NCI-H2171 (cell line): ENCODE measurements at regions not wholly inside any gene's neighbourhood (a gene's known extent, or its start where the extent isn't known, plus 50 kb on each side); places are given as distances from the start of the nearest gene placed in this dataset.
"Not testable (repeated sequence)": the region's sequence is repeated elsewhere in the genome, so short reads cannot be mapped to it uniquely, and the experiment has no call there.

Experiments
- DNase-seq: peaks from one replicate; lab custom pipeline; 2025; lab: John Stamatoyannopoulos, UW

GRCh38 chr2:82968358-82968757, 1490.7 kb downstream of the SUCLG1 start:
- DNase-seq, result no peak

DNA sequence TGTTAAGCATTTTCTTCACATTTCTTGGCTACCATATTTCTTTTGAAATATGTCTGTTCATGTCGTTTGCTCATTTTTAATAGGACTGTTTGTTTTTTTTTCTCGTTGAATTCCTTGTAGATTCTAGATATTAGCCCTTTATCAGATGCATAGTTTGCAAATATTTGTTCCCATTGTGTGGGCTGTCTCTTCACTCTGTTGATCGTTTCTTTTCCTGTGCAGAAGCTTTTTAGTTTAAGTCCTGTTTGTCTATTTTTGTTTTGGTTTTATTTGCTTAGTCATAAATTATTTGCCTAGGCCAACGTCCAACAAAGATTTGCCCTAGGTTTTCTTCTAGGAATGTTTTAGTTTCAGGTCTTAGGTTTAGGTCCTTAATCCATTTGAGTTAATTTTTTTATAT, 1494.7 kb downstream of the SUCLG1 start:
- no peak for DNase-seq

- no peak for DNase-seq
Measured at GRCh38 chr2:82959727-82960126, 1499.4 kb downstream of the SUCLG1 start.

- no peak for DNase-seq
Measured at GRCh38 chr2:82954868-82955267, 1504.2 kb downstream of the SUCLG1 start.

DNA sequence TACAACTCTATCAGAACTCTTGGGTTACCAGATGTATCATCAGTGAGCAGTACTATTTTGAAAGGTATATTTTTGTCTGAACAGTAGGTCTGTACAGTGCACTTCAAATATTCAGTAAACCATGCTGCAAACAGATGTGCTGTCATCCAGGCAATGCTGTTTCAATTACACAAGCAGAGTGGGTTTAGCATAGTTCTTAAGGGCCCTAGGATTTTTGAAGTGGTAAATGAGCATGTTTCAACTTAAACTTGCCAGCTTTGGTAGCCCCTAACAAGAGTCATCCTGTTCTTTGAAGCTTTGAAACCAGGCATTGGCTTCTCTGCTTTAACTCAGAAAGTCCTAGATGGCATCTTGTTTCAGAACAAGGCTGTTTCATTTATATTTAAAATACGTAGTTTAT, 1519.9 kb downstream of the SUCLG1 start:
- no peak for DNase-seq

DNA sequence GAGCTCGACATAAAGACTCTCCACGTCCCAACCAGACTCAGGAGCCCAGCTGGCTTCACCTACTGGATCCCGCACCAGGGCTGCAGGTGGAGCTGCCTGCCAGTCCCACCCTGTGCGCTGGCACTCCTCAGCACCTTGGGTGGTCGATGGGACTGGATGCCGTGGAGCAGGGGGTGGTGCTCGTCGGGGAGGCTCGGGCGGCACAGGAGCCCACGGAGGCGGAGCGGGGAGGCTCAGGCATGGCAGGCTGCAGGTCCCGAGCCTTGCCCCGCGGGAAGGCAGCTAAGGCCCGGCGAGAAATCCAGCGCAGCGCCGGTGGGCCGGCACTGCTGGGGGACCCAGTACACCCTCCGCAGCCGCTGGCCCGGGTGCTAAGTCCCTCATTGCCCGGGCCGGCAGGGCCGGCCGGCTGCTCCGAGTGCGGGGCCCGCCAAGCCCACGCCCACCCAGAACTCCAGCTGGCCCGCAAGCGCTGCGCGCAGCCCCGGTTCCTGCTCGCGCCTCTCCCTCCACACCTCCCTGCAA, 1520.7 kb downstream of the SUCLG1 start:
- DNase-seq, result not testable (repeated sequence)

- DNase-seq, result no peak
Measured at GRCh38 chr2:82913566-82913965, 1545.5 kb downstream of the SUCLG1 start.

DNA sequence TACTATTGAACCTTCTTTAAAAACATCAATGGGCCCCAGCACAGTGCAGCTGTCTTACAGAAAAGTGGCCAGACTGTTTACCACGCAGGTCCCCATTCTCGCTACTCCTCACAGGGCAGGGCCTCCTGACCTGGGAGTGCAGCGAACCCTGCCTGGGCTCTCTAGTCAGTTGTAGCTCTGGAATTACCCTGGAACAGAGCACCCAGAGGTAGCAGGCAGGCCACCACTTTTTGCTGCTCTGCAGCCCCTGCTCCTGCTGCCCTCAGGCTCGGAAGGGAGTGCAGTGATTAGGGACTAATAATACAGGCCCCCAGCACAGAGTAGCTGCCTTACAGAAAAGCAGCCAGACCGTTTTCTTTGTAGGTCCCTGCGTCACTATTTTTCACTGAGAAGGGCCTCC, 1563.0 kb downstream of the SUCLG1 start:
- no peak for DNase-seq

DNA sequence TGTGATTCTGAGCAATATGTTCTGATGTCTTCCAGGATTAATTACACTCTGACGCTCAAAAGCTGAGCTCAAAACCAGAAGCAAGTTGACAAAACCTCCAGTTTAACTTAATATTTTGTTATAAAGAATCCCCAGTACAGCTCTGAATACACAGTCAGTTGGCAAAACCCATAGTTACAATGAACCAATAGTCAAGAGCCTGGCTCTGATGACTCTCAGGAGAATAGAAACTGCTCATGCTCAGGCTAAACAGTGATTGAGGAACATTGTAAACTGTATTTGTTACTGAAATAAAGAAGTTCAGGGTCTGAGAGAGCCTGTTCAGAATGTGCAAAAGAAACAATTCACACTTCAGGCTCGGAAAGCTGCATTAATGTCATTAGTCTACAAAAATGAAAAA, 1565.9 kb downstream of the SUCLG1 start:
- DNase-seq, result no peak

DNA sequence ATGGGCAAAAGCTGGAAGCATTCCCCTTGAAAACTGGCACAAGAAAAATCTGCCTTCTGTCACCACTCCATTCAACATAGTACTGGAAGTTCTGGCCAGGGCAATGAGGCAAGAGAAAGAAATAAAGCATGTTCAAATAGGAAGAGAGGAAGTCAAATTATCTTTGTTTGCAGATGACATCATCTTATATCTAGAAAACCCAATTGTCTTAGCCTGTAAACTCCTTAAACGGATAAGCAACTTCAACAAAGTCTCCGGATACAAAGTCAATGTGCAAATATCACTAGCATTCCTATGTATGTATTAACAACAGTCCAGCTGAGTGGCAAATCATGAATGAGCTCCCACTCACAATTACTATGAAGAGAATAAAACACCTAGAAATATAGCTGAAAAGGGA, 1579.3 kb downstream of the SUCLG1 start:
- no peak for DNase-seq

GRCh38 chr2:82875858-82876257, 1583.2 kb downstream of the SUCLG1 start:
- DNase-seq, result no peak

- DNase-seq, result no peak
Measured at GRCh38 chr2:82857967-82858366, 1601.1 kb downstream of the SUCLG1 start.

DNA sequence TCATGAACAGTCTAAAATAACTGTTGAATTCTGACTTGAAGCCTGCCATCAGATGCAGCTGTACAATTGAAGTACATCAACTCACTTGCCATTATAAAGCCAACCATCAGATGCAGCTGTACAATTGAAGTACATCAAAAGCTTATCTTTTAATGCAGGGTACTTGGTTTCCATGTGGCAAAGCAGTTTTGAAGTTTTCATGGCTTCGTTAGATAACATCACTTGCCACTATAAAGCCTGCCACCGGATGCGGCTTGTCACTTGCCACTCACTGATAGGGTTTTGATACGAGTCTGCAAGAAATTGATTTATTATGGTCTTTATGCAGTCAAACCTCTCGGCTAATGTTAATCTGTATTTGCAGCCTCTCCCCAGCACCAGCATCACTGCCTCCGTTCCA, 1605.8 kb downstream of the SUCLG1 start:
- no peak for DNase-seq

- DNase-seq, result no peak
Measured at GRCh38 chr2:82852787-82853186, 1606.3 kb downstream of the SUCLG1 start.

GRCh38 chr2:82848285-82848684, 1610.8 kb downstream of the SUCLG1 start:
- no peak for DNase-seq

DNA sequence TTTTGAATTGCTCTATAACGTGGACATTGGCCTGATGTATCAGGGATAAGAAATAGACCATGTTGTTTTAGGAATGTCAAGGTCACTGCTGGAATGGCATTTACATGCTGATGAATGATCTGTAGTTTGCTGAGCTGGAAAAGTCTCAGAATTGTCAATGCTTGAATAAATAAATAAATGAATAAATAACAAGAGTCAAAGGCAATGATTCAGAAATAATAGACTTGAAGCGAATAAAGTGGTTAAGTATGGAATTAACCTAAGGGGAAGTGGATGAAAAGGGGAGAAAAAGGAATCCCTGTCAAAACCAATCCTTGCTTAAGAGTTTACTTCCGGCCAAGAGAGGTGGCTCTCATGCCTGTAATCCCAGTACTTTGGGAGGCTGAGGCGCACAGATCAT, 1620.0 kb downstream of the SUCLG1 start:
- no peak for DNase-seq

- DNase-seq, result no peak
Measured at GRCh38 chr2:82837588-82838304, 1621.3 kb downstream of the SUCLG1 start.

GRCh38 chr2:82834893-82835292, 1624.2 kb downstream of the SUCLG1 start:
- DNase-seq, result no peak

DNA sequence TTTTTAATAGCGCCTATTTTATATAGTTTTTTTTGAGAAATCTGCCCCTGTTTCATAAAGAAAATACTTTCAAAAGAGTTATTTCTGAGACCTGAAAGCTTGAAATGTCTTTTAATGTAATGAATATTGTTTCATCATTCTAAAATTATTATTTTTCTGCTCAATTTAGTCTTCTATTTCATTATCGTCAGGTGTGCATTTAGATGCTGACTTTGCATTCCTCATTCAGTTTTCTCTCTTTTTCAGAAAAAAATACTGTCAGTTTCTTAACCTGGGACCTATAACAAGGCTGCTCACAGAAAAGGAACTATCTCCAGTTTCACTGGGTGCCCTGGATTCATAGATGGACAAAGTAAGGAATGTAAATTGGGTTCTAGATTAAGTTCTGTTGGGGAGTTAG, 1631.7 kb downstream of the SUCLG1 start:
- no peak for DNase-seq

GRCh38 chr2:82826437-82826836, 1632.6 kb downstream of the SUCLG1 start:
- no peak for DNase-seq

- DNase-seq, result no peak
Measured at GRCh38 chr2:82825410-82826090, 1633.5 kb downstream of the SUCLG1 start.

GRCh38 chr2:82823892-82824291, 1635.2 kb downstream of the SUCLG1 start:
- DNase-seq, result no peak

- no peak for DNase-seq
Measured at GRCh38 chr2:82819951-82820350, 1639.1 kb downstream of the SUCLG1 start.

GRCh38 chr2:82814146-82814545, 1644.9 kb downstream of the SUCLG1 start:
- DNase-seq, result no peak
